Glutamatergic neuron (in vitro differentiated cells): ENCODE measurements at regions not wholly inside any gene's neighbourhood (a gene's known extent, or its start where the extent isn't known, plus 50 kb on each side); places are given as distances from the start of the nearest gene placed in this dataset.

ENCODE experiments used
- DNase-seq: peaks from one replicate; pipeline ENCODE4 v3.0.0; 2022
- H3K27ac Mint-ChIP-seq: one replicate; pipeline ENCODE4 v1.8.0; 2020; ENCODE audit warnings: mild to moderate bottlenecking, mixed read lengths, inconsistent platforms; ENCODE audit not compliant: unreplicated experiment
- H3K27me3 Mint-ChIP-seq: one replicate; pipeline ENCODE4 v1.8.0; 2020; ENCODE audit warnings: mild to moderate bottlenecking, moderate library complexity, mixed read lengths, inconsistent platforms; ENCODE audit not compliant: unreplicated experiment
- H3K36me3 Mint-ChIP-seq: one replicate; pipeline ENCODE4 v1.8.0; 2020; ENCODE audit warnings: mild to moderate bottlenecking, mixed read lengths, inconsistent platforms; ENCODE audit not compliant: unreplicated experiment
- H3K4me1 Mint-ChIP-seq: one replicate; pipeline ENCODE4 v1.8.0; 2020; ENCODE audit warnings: mild to moderate bottlenecking, low read depth, mixed read lengths, inconsistent platforms; ENCODE audit not compliant: unreplicated experiment
- H3K4me3 Mint-ChIP-seq: one replicate; pipeline ENCODE4 v1.8.0; 2020; ENCODE audit warnings: mild to moderate bottlenecking, mixed read lengths, inconsistent platforms; ENCODE audit not compliant: unreplicated experiment
- H3K9me3 Mint-ChIP-seq: one replicate; pipeline ENCODE4 v1.8.0; 2020; ENCODE audit warnings: mild to moderate bottlenecking, moderate library complexity, mixed read lengths, inconsistent platforms; ENCODE audit not compliant: unreplicated experiment
- TF ChIP-seq, protein P1 (sequence below): fragments of 200-600 bp; sonication (generic); IDR thresholded peaks from one replicate; pipeline ENCODE4 v1.5.0; 2021; ENCODE audit not compliant: partially characterized antibody, unreplicated experiment

DNA sequence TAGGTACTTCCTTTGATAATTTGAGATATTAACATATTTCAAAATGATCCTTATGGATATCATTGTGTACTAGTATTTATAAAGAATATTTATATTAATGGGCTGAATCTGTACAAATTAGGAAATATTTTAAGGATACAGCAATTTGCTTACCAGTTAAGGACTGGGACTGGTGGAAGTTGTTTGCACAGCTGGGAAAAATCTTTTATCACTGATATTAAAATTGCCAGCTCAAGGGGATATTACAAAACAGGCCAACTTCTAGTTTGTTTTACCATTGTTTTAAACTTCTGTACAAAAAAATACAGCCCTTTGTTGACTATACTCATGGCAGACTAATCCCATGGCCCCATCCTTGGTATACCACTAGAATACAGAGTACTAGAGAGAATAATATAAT lies 133.2 kb upstream of the DDHD1 start:
- no peaks in the 10 kb centered on the region for H3K36me3 Mint-ChIP-seq
- H3K4me3 Mint-ChIP-seq: no peak overlapping the region
- no peak overlapping the region for H3K27ac Mint-ChIP-seq

DNA sequence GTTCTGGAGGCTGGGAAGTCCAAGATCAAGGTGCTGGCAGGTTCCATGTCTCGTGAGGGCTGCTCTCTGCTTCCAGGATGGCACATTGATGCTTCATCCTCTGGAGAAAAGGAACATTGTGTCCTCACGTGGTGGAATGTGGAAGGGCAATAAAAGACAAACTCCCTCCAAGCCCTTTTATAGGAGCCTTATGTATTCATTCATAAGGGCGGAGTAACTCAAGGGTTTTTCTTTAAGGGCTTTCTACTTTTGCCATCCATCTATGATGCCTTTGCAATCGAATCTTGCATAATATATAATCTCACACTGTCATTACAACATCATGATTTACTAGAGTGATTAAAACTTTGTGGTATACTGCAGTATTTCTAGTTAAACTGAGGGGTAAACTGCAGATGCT lies 132.7 kb upstream of the DDHD1 start:
- H3K36me3 Mint-ChIP-seq: no peaks in the 10 kb centered on the region
- H3K9me3 Mint-ChIP-seq: no peaks in the 10 kb centered on the region

More for the DNA sequence above, 133.2 kb upstream of the DDHD1 start:
- TF ChIP-seq, protein P1, sequence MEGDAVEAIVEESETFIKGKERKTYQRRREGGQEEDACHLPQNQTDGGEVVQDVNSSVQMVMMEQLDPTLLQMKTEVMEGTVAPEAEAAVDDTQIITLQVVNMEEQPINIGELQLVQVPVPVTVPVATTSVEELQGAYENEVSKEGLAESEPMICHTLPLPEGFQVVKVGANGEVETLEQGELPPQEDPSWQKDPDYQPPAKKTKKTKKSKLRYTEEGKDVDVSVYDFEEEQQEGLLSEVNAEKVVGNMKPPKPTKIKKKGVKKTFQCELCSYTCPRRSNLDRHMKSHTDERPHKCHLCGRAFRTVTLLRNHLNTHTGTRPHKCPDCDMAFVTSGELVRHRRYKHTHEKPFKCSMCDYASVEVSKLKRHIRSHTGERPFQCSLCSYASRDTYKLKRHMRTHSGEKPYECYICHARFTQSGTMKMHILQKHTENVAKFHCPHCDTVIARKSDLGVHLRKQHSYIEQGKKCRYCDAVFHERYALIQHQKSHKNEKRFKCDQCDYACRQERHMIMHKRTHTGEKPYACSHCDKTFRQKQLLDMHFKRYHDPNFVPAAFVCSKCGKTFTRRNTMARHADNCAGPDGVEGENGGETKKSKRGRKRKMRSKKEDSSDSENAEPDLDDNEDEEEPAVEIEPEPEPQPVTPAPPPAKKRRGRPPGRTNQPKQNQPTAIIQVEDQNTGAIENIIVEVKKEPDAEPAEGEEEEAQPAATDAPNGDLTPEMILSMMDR: no peak
- H3K4me1 Mint-ChIP-seq: no peaks in the 10 kb centered on the region
- H3K27me3 Mint-ChIP-seq: no peaks in the 10 kb centered on the region
- H3K9me3 Mint-ChIP-seq: no peaks in the 10 kb centered on the region
- no peak for DNase-seq

DNA sequence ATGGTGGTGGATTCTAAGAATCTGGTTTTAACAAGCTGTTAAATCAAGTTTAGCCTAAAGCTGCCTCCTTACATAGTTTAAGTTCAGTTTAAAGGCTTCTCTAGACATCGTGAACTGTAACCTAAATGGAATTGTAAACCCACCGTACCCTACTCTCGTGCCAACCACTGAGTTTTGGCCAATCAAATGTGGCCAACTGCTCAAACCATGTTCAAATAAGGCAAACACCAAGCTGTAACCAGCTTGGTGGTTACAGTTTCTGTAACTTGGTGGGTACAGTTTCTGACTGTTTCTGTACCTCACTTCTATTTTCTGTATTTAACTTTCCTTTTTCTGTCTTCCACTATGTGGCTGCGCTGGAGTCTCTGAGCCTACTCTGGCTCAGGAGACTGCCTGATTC lies 131.9 kb upstream of the DDHD1 start:
- Mint-ChIP-seq H3K4me1 (no peaks in the 10 kb centered on the region), H3K27ac (no peak overlapping the region), H3K36me3 (no peaks in the 10 kb centered on the region), H3K4me3 (no peak overlapping the region), H3K9me3 (no peaks in the 10 kb centered on the region), H3K27me3 (no peaks in the 10 kb centered on the region)
- TF ChIP-seq, protein P1: no peak
- no peak for DNase-seq

More for the DNA sequence above, 132.7 kb upstream of the DDHD1 start:
- Mint-ChIP-seq H3K4me3 (no peak overlapping the region), H3K27ac (no peak overlapping the region), H3K27me3 (no peaks in the 10 kb centered on the region), H3K4me1 (no peaks in the 10 kb centered on the region)
- TF ChIP-seq, protein P1: no peak
- DNase-seq: no peak

DNA sequence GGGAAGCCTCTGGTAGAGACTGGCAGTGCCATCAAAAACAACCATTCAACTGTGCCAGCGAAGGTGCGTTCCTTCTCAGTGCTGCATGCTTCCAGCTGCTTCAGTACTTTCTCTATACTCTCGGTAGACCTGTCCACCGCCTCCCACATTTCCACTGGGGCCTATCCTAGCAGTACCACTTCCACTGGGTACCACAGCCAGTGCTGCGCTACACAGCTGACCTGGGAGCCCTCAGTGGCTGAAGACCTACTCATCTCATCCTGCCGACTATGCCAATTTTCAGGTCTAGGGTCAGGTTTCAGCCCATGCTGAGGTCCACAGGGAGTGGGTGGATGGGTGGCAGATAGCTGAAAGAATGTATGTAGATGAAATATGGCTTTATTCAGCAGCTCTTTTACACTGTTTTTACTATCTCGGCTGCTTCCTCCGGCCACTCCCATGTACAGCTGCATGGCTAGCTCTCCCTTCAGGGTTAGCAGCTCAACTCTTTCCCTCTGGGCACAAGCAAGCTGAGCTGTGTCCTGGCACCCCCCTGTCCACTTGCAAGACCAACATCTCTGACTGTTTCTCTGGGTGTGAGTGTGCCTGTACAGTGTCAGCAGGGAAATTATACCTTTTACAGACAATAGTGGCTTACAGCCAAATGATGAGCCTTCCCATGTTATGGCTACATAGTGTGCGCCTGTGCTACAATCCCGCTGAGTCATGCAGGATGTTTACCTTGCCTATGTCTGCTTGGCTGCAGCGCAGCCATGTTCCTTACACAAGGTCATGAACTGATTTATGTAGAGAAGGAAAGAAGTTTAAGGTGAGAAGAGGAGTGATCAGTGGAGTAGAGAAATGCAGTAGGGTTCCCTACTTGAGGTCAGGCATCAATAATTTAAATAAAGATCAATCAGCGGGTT lies 125.7 kb upstream of the DDHD1 start:
- DNase-seq: no peak
- TF ChIP-seq, protein P1: no peak
- Mint-ChIP-seq H3K36me3 (peaks cover 7% of the 10 kb centered on the region), H3K27me3 (no peaks in the 10 kb centered on the region), H3K27ac (no peak overlapping the region), H3K9me3 (peaks cover 4% of the 10 kb centered on the region), H3K4me1 (no peaks in the 10 kb centered on the region), H3K4me3 (no peak overlapping the region)

DNA sequence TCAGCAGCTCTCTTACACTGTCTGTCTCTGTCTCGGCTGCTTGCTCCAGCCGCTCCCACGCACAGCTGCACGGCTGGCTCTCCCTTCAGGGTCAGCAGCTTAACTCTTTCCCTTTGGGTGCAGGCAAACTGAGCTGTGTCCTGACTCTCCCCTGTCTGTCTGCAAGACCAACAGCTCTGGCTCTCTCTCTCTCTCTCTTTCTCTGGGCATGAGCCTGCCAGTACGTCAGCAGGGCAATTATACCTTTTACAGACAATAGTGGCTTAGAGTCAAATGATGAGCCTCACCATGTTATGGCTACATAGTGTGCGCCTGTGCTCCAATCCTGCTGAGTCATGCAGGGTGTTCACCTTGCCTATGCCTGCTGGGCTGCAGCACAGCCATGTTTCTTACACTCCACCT lies 120.5 kb upstream of the DDHD1 start:
- H3K4me1 Mint-ChIP-seq: no peaks in the 10 kb centered on the region

More for the DNA sequence above, 120.5 kb upstream of the DDHD1 start:
- H3K36me3 Mint-ChIP-seq: no peaks in the 10 kb centered on the region
- H3K27me3 Mint-ChIP-seq: no peaks in the 10 kb centered on the region
- H3K27ac Mint-ChIP-seq: no peak overlapping the region
- TF ChIP-seq, protein P1: no peak
- no peak overlapping the region for H3K4me3 Mint-ChIP-seq
- no peaks in the 10 kb centered on the region for H3K9me3 Mint-ChIP-seq
- DNase-seq: no peak
